ENCODE measurements at regions not wholly inside any gene's neighbourhood (a gene's known extent, or its start where the extent isn't known, plus 50 kb on each side); places are given as distances from the start of the nearest gene placed in this dataset.

DNA sequence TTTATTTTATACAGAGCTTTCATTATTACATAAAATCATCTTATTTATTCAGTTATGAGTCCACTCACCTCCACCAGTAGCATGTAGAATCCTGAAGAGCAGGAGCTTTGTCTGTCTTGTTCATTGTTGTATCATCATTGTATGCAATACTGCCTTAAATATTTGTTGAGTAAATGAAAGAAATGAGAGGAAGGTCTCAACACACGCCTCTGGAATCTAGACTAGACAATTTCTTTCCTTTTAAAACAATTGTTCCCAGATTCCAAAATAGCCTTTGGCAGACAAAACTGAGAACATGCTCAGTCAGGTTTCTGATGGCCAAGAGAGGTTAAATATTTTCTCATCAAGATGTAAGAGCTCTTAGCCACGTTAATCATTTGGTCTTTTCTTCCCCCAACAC lies 173.1 kb upstream of the AGR3 start:
- no peak overlapping the region for H3K27ac ChIP-seq (ENCODE audit: low read depth in 1 of 3, low read length in 2 of 3)
- H3K4me3 ChIP-seq (ENCODE audit: low read depth in 1 of 3, low read length in 3 of 3), result no peak overlapping the region
- no peaks in the 10 kb centered on the region for H3K36me3 ChIP-seq (ENCODE audit: control insufficient read depth in 3 of 3, insufficient read depth in 2 of 3, low read depth in 1 of 3, low read length in 3 of 3)
- H3K4me1 ChIP-seq (ENCODE audit: control insufficient read depth in 3 of 3, insufficient read depth in 2 of 3, low read depth in 1 of 3, low read length in 2 of 3), result no peaks in the 10 kb centered on the region
- H3K9me3 ChIP-seq (ENCODE audit: control insufficient read depth in 2 of 2, insufficient read depth in 1 of 2, low read depth in 1 of 2, low read length in 1 of 2), result peaks cover 0 to 2% of the 10 kb centered on the region in 2 donors
- 67 to 94% (median 89%) methylated on average over 2 of the region's 2 CpGs for WGBS, 3 donors
- no peak for DNase-seq
- H3K27me3 ChIP-seq (ENCODE audit: control insufficient read depth in 3 of 3, insufficient read depth in 3 of 3, low read length in 3 of 3), result no peaks in the 10 kb centered on the region
- no peak for FAIRE-seq

DNA sequence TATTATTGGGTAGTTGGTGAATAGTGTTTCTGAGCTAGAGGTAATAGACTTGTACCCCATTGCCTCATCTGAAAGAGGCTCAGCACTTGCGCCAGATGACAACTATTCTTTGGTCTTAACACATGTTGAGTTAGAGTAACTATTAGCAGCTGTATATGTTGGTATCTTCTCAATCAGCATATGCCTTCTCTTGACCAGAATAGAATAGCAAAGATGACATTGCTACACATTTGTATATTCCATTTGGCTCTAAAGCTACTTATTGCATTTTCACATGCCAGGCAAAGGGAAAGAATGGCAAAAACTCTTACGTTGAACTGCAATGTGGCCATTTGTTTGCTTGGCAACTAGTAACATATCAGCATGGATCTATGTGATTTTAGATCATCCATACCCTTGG lies 173.8 kb upstream of the AGR3 start:
- H3K27me3 ChIP-seq (ENCODE audit: control insufficient read depth in 3 of 3, insufficient read depth in 3 of 3, low read length in 3 of 3), result no peaks in the 10 kb centered on the region
- no peak overlapping the region for H3K27ac ChIP-seq (ENCODE audit: low read depth in 1 of 3, low read length in 2 of 3)
- peaks cover 0 to 2% of the 10 kb centered on the region in 2 donors for H3K9me3 ChIP-seq (ENCODE audit: control insufficient read depth in 2 of 2, insufficient read depth in 1 of 2, low read depth in 1 of 2, low read length in 1 of 2)
- no peaks in the 10 kb centered on the region for H3K4me1 ChIP-seq (ENCODE audit: control insufficient read depth in 3 of 3, insufficient read depth in 2 of 3, low read depth in 1 of 3, low read length in 2 of 3)
- FAIRE-seq (no peak), DNase-seq (no peak)
- H3K36me3 ChIP-seq (ENCODE audit: control insufficient read depth in 3 of 3, insufficient read depth in 2 of 3, low read depth in 1 of 3, low read length in 3 of 3), result no peaks in the 10 kb centered on the region
- no peak overlapping the region for H3K4me3 ChIP-seq (ENCODE audit: low read depth in 1 of 3, low read length in 3 of 3)
- whole genome bisulfite sequencing, 3 donors, result 95 to 98% (median 98%) methylated on average over 2 of the region's 2 CpGs

DNA sequence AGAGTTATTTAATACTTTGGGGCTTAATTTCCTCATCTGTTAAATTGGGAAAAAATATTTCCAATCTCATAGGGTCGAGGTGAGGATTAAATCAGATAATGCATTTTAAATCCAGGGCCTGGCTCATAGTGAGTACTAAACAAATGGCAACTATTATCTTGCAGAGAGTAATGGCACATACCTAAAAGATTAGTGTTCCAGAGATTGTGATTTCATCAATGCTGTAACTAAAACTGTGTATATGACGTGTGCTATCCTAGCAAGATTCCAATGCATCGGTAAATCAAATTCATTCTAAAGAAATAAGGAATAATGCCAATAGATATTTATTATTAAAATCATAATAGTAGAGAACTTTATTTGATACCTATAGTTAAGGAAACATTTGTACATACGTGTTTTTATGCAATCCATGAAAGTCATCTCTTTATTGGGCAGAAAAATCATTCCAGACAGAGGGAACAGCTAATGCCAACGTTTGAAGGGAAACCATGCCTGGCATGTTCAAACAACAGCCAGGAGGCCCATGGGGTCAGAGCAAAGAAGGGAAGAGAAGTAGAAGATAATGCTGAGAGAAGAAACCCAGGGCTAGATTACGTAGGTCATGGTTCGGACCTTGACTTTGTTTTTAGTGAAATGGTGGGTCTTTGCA lies 174.8 kb upstream of the AGR3 start:
- H3K27me3 ChIP-seq (ENCODE audit: control insufficient read depth in 3 of 3, insufficient read depth in 3 of 3, low read length in 3 of 3), result no peaks in the 10 kb centered on the region
- no peak overlapping the region for H3K27ac ChIP-seq (ENCODE audit: low read depth in 1 of 3, low read length in 2 of 3)
- WGBS, 3 donors, result 70 to 84% (median 84%) methylated on average over 7 of the region's 7 CpGs
- peaks cover 0 to 2% of the 10 kb centered on the region in 2 donors for H3K9me3 ChIP-seq (ENCODE audit: control insufficient read depth in 2 of 2, insufficient read depth in 1 of 2, low read depth in 1 of 2, low read length in 1 of 2)
- DNase-seq (no peak), FAIRE-seq (no peak)
- no peaks in the 10 kb centered on the region for H3K4me1 ChIP-seq (ENCODE audit: control insufficient read depth in 3 of 3, insufficient read depth in 2 of 3, low read depth in 1 of 3, low read length in 2 of 3)
- H3K4me3 ChIP-seq (ENCODE audit: low read depth in 1 of 3, low read length in 3 of 3), result no peak overlapping the region
- H3K36me3 ChIP-seq (ENCODE audit: control insufficient read depth in 3 of 3, insufficient read depth in 2 of 3, low read depth in 1 of 3, low read length in 3 of 3), result no peaks in the 10 kb centered on the region

DNA sequence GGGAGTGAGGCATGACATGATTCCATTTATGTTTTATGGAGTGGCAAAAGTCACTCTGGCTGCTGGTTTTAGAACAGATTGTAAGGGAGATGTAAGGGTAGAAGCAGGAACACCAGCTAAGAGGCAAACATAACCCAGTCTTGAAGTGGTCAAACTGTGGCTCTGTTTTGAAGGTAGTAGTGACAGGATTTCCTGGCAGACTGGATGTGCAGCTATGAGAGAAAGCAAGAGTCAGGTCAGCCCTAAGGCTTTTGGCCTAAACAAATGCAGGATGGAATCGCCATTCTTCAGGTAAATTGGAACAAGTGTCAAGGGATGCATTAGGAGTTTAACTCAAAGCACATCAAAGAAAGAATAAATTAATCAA lies 175.3 kb upstream of the AGR3 start:
- Histone ChIP-seq H3K9me3 (ENCODE audit: control insufficient read depth in 2 of 2, insufficient read depth in 1 of 2, low read depth in 1 of 2, low read length in 1 of 2) (peaks cover 0 to 2% of the 10 kb centered on the region in 2 donors), H3K27me3 (ENCODE audit: control insufficient read depth in 3 of 3, insufficient read depth in 3 of 3, low read length in 3 of 3) (no peaks in the 10 kb centered on the region), H3K4me1 (ENCODE audit: control insufficient read depth in 3 of 3, insufficient read depth in 2 of 3, low read depth in 1 of 3, low read length in 2 of 3) (no peaks in the 10 kb centered on the region), H3K36me3 (ENCODE audit: control insufficient read depth in 3 of 3, insufficient read depth in 2 of 3, low read depth in 1 of 3, low read length in 3 of 3) (no peaks in the 10 kb centered on the region), H3K4me3 (ENCODE audit: low read depth in 1 of 3, low read length in 3 of 3) (no peak overlapping the region), H3K27ac (ENCODE audit: low read depth in 1 of 3, low read length in 2 of 3) (no peak overlapping the region)
- DNase-seq, result no peak
- FAIRE-seq, result no peak
- 93 to 95% (median 94%) methylated on average over 1 of the region's 1 CpG for WGBS, 3 donors

DNA sequence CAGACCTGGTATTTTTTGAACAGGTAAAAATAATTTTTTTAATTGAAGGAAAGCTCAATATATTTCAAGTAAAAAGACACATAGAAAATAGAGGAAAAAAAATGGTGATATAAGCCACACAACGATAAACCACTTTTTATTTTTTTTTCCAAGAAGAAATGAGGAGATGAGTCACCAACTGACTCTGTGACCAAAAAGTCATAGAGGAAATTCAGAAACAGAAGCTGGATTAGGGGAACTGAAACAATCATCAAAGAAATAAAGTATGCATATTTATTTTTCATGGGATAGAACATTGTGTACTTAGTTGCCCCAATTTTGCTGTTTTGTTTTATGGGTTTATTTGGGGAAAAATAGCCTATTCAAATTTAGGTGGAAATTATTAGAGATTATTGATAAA lies 176.8 kb upstream of the AGR3 start:
- no peak for FAIRE-seq
- H3K9me3 ChIP-seq (ENCODE audit: control insufficient read depth in 2 of 2, insufficient read depth in 1 of 2, low read depth in 1 of 2, low read length in 1 of 2), result no peaks in the 10 kb centered on the region
- H3K4me1 ChIP-seq (ENCODE audit: control insufficient read depth in 3 of 3, insufficient read depth in 2 of 3, low read depth in 1 of 3, low read length in 2 of 3), result no peaks in the 10 kb centered on the region
- WGBS, 3 donors, result 41 to 70% (median 48%) methylated on average over 1 of the region's 1 CpG
- H3K27me3 ChIP-seq (ENCODE audit: control insufficient read depth in 3 of 3, insufficient read depth in 3 of 3, low read length in 3 of 3), result no peaks in the 10 kb centered on the region
- H3K36me3 ChIP-seq (ENCODE audit: control insufficient read depth in 3 of 3, insufficient read depth in 2 of 3, low read depth in 1 of 3, low read length in 3 of 3), result no peaks in the 10 kb centered on the region
- no peak for DNase-seq
- no peak overlapping the region for H3K4me3 ChIP-seq (ENCODE audit: low read depth in 1 of 3, low read length in 3 of 3)
- no peak overlapping the region for H3K27ac ChIP-seq (ENCODE audit: low read depth in 1 of 3, low read length in 2 of 3)

DNA sequence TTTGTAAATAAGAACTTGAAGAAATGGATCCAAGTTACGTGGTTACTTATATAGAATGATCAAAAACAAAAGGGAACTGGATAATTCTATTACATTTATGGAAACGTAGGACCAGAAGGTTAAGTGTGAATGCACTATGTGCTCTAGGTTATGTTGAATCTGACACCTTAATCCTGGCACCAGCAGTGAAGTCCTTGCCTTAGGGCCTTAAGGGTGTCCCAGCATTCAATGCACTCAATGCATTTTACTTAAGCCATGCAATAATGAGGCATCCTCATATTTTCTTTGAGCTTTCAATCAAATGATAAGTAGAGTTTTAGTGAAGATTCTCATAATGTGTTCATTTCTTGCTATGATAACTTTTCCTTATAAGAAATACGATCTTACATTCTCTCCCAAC lies 178.3 kb upstream of the AGR3 start:
- Histone ChIP-seq H3K4me3 (ENCODE audit: low read depth in 1 of 3, low read length in 3 of 3) (no peak overlapping the region), H3K36me3 (ENCODE audit: control insufficient read depth in 3 of 3, insufficient read depth in 2 of 3, low read depth in 1 of 3, low read length in 3 of 3) (no peaks in the 10 kb centered on the region), H3K9me3 (ENCODE audit: control insufficient read depth in 2 of 2, insufficient read depth in 1 of 2, low read depth in 1 of 2, low read length in 1 of 2) (no peaks in the 10 kb centered on the region), H3K27ac (ENCODE audit: low read depth in 1 of 3, low read length in 2 of 3) (no peak overlapping the region), H3K27me3 (ENCODE audit: control insufficient read depth in 3 of 3, insufficient read depth in 3 of 3, low read length in 3 of 3) (no peaks in the 10 kb centered on the region), H3K4me1 (ENCODE audit: control insufficient read depth in 3 of 3, insufficient read depth in 2 of 3, low read depth in 1 of 3, low read length in 2 of 3) (no peaks in the 10 kb centered on the region)
- FAIRE-seq (no peak), DNase-seq (no peak)
- 88 to 95% (median 94%) methylated on average over 3 of the region's 3 CpGs for WGBS, 3 donors

DNA sequence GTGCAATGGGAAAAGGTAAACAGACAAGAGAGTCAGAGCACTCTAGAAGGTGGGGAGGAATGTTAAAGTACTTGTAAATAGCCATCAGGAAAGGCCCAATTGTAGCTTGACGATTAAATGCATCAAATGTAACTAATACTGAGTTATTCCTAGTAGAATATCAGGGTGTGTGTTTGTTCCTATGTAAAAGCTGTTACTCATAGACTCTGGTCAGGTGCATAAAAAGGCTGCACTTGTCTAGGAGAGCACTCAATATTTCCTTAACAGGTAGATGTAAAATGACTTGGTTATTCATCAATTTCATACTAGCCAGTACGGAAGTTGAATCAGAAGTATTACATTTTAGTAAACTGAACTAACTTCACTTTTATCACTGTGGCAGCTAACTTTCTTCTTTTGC lies 179.7 kb upstream of the AGR3 start:
- Histone ChIP-seq H3K27me3 (ENCODE audit: control insufficient read depth in 3 of 3, insufficient read depth in 3 of 3, low read length in 3 of 3) (no peaks in the 10 kb centered on the region), H3K27ac (ENCODE audit: low read depth in 1 of 3, low read length in 2 of 3) (no peak overlapping the region), H3K4me3 (ENCODE audit: low read depth in 1 of 3, low read length in 3 of 3) (no peak overlapping the region), H3K9me3 (ENCODE audit: control insufficient read depth in 2 of 2, insufficient read depth in 1 of 2, low read depth in 1 of 2, low read length in 1 of 2) (no peaks in the 10 kb centered on the region), H3K36me3 (ENCODE audit: control insufficient read depth in 3 of 3, insufficient read depth in 2 of 3, low read depth in 1 of 3, low read length in 3 of 3) (no peaks in the 10 kb centered on the region), H3K4me1 (ENCODE audit: control insufficient read depth in 3 of 3, insufficient read depth in 2 of 3, low read depth in 1 of 3, low read length in 2 of 3) (no peaks in the 10 kb centered on the region)
- FAIRE-seq (no peak), DNase-seq (no peak)
- 86 to 93% (median 86%) methylated on average over 2 of the region's 2 CpGs for WGBS, 3 donors

DNA sequence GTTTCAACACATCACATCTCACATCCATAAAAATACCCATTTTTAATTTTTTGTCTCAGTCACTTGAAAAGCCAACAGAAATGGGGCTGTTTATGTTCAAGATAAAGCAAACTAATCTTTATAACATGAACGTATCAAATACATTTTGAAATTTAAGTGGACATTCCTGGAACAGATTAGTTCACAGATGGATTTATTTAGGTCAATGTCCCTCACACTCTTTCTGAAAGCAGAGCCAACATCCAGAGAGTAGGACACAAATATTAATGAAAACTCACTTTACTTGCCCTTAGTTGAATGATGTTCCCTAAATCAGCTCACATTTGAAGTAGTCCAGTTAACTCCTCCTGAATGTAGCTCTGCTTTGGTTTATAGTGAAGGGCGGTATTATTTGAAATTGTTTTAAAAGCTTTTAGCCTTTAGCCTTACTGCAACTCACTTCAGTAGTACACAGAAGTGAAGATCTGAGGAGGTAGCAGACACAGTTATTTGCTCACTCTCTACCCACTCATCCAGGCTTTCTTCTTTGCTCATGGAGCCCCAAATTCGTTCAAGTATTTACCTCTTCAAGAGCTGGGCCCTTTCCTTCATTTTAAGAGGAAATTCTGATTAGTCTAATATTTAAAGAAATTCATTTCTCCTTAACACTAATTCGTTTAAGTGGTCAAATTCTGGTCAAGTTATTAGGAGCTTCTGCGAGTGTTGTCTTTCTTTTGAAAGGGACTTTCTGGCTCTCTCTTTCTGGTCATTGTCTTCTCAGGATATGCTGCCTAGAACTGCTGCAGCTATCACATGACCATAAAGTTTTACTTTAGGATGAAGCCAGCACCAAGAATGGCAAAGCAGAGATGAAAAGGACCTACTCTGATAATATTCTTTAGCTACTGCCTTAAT lies 180.6 kb upstream of the AGR3 start:
- Histone ChIP-seq H3K27me3 (ENCODE audit: control insufficient read depth in 3 of 3, insufficient read depth in 3 of 3, low read length in 3 of 3) (no peaks in the 10 kb centered on the region), H3K36me3 (ENCODE audit: control insufficient read depth in 3 of 3, insufficient read depth in 2 of 3, low read depth in 1 of 3, low read length in 3 of 3) (no peaks in the 10 kb centered on the region), H3K9me3 (ENCODE audit: control insufficient read depth in 2 of 2, insufficient read depth in 1 of 2, low read depth in 1 of 2, low read length in 1 of 2) (no peaks in the 10 kb centered on the region), H3K4me1 (ENCODE audit: control insufficient read depth in 3 of 3, insufficient read depth in 2 of 3, low read depth in 1 of 3, low read length in 2 of 3) (no peaks in the 10 kb centered on the region), H3K27ac (ENCODE audit: low read depth in 1 of 3, low read length in 2 of 3) (no peak overlapping the region), H3K4me3 (ENCODE audit: low read depth in 1 of 3, low read length in 3 of 3) (no peak overlapping the region)
- FAIRE-seq (no peak), DNase-seq (no peak)
- whole genome bisulfite sequencing, 3 donors, result 66 to 74% (median 74%) methylated on average over 5 of the region's 5 CpGs

DNA sequence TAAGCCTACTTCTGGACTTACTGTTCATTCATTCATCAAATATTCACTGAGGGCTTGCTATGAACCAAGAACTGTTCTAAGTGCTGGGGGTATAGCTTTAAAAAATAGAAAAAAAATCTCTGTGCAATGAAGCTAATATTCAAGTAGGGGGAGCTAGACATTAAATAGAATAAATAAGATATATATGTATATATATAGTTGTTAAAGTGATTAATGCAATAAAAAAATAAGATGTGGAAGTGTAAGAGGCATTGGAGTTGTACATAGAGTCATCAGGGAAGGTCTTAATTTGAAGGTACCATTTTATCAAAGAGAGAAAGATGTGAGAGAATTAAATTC lies 181.2 kb upstream of the AGR3 start:
- no peaks in the 10 kb centered on the region for H3K9me3 ChIP-seq (ENCODE audit: control insufficient read depth in 2 of 2, insufficient read depth in 1 of 2, low read depth in 1 of 2, low read length in 1 of 2)
- FAIRE-seq, result no peak

More for the DNA sequence above, 181.2 kb upstream of the AGR3 start:
- H3K4me1 ChIP-seq (ENCODE audit: control insufficient read depth in 3 of 3, insufficient read depth in 2 of 3, low read depth in 1 of 3, low read length in 2 of 3), result no peaks in the 10 kb centered on the region
- H3K4me3 ChIP-seq (ENCODE audit: low read depth in 1 of 3, low read length in 3 of 3), result no peak overlapping the region
- no peaks in the 10 kb centered on the region for H3K27me3 ChIP-seq (ENCODE audit: control insufficient read depth in 3 of 3, insufficient read depth in 3 of 3, low read length in 3 of 3)
- DNase-seq, result peak in 1 of 2 donors; percentile 6
- H3K27ac ChIP-seq (ENCODE audit: low read depth in 1 of 3, low read length in 2 of 3), result no peak overlapping the region
- no peaks in the 10 kb centered on the region for H3K36me3 ChIP-seq (ENCODE audit: control insufficient read depth in 3 of 3, insufficient read depth in 2 of 3, low read depth in 1 of 3, low read length in 3 of 3)

All from small intestine (tissue), 7 donors.